ENCODE measurements at regions not wholly inside any gene's neighbourhood (a gene's known extent, or its start where the extent isn't known, plus 50 kb on each side); places are given as distances from the start of the nearest gene placed in this dataset.
A peak's percentile ranks its signal among the peaks of the same experiment; 100 is the strongest.
"Not testable (repeated sequence)": the region's sequence is repeated elsewhere in the genome, so short reads cannot be mapped to it uniquely, and the experiment has no call there.

DNA sequence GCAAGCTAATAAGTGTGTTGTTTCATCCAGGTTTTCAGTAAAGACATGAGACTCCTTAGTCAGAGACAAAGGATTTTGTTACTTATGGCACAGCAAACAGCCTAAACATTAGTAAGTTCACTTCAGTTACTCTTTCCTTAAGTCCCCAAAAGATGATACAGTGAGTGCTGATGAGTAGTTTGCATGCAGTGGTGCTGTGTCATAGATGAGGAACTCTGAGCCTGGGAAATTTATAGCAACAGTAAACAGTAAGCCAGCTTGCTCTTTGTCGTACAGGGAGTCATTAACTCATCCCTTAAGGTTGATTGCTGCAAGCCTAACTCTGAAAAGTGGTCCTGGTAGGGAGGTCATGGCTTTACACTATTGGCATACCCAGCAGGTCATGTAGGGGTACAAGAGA is 208.6 kb upstream of the OR4E1 start:
- DNase-seq: no peak

GRCh38 chr14:21880918-21881317 is 207.3 kb upstream of the OR4E1 start:
- no peak for DNase-seq

DNA sequence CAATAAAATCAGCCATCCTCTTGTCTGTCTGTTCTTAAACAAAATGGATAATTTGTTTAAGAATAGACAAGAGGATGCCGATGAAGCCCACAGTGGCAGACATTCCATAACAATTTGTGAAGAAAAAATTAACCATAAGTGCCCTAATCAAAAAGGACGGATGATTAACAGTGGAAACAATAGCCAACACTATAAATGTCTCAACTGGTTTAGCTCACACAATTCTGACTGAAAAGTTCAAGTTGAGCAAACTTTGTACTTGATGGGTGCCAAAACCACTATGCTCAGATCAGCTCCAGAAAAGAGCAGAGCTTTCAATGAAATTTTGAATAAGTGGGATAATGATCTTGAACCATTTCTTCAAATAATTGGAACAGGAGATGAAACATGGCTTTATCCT is 202.2 kb upstream of the OR4E1 start:
- DNase-seq: no peak

GRCh38 chr14:21874946-21875345 is 201.3 kb upstream of the OR4E1 start:
- DNase-seq: no peak

- no peak for DNase-seq
Measured at GRCh38 chr14:21874167-21874566, 200.5 kb upstream of the OR4E1 start.

DNA sequence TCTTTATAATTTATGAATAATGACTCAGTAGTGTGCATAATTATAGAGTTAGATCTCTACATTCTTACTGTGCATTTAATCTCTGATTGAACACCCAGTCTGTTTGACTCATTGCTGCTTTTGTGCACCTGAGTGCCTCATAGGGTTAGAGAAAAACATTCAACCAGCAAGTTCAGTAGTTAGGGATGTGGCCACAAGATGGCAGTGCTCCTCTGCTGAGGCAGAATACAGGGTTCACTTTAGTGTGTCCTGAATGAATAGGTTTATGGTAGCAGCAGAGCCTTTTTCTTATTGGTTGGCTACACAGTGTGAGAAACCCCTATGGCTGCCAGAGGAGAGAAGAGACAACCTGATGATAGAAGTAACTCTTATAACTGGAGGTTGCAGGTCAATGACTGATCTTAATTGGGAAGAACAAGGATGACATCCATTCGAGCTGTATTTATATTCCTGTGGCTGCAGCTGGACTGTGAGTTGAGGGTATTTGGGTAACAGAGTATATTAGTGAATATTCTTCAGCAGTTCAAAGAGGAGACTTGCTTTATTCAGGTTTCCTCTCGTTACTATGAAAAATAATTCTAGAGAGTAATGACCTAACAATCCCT is 194.9 kb upstream of the OR4E1 start:
- DNase-seq: peak; percentile 17

DNA sequence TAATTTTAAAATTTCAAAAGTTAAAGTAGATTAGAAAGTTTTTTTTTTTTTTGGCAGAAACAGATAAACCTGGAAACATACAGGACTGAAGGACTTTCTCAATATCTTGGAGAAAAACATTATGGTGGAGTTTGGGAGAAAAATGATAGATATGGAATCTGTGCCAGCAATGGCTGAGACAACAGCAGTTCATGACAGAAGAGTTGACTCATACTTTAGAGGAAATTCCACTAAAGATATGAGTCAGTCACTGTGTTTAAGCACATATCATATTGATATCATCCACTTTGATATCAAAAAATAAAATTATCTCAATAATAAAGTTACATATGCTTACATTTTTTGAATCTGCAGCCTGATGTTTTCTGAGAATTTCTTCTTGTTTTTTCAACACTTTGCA is 193.9 kb upstream of the OR4E1 start:
- DNase-seq: no peak

GRCh38 chr14:21866479-21866878 is 192.9 kb upstream of the OR4E1 start:
- no peak for DNase-seq

- no peak for DNase-seq
Measured at GRCh38 chr14:21863289-21863688, 189.7 kb upstream of the OR4E1 start.

- DNase-seq: no peak
Measured at GRCh38 chr14:21861153-21861552, 187.5 kb upstream of the OR4E1 start.

DNA sequence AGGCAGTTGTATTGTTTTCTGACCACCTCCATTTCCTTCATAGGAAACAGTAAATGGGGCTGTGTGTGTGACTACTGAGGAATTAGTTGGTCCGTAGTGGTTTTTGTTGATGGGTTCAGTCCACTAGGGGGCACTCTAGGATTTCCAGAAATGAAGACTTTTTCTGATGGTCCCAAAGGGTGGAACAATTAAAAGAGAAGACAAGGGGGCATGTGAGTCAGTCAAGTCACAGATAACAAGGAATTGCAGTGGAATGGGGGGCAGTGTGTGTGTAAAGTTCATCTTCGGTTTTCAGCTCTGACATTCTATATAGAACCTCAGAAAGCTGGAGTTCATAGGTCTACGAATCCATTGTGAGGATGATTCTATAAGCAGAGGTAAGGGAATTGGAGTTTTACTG is 186.6 kb upstream of the OR4E1 start:
- DNase-seq: no peak

DNA sequence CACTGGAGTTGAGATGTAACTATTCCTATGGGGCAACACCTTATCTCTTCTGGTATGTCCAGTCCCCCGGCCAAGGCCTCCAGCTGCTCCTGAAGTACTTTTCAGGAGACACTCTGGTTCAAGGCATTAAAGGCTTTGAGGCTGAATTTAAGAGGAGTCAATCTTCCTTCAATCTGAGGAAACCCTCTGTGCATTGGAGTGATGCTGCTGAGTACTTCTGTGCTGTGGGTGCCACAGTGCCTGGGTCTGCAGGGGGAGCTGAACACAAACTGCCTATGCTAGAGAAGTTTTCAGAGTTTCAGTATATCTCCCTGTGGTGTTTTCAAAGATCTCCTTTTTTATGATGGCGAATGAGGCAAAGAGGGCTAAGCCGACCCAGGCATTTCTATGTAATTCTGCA is 179.2 kb upstream of the OR4E1 start:
- no peak for DNase-seq

DNA sequence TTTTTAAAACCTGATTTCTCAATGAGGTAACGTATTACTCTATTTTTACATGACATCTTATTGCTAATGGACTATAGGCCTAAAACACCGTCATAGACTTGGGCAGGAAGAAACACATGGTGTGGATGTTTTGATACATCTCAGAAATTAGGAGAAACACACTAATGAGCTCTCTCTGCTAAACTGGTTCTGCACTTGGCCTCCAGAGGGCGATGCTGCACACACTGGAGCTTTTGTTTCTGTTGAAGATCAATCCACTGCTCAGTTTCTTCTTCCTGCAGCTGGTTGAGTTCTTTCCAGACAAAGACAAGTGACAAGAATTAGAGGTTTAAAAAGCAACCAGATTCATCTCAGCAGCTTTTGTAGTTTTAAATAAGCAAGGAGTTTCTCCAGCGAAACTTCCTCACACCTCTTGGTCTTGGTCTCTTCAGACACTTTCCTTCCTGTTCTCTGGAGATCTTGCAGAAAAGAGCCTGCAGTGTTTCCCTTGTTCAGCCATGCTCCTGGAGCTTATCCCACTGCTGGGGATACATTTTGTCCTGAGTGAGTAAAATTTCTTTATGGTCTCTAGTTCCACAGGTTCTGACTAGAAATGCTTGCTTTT is 178.5 kb upstream of the OR4E1 start:
- DNase-seq: peak; percentile 8

DNA sequence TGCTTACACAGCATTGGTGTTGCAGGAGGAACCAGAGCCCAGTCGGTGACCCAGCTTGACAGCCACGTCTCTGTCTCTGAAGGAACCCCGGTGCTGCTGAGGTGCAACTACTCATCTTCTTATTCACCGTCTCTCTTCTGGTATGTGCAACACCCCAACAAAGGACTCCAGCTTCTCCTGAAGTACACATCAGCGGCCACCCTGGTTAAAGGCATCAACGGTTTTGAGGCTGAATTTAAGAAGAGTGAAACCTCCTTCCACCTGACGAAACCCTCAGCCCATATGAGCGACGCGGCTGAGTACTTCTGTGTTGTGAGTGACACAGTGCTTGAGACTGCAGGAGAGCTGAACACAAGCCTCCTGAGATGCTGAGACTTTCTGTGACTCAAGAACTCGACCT is 173.3 kb upstream of the OR4E1 start:
- DNase-seq: not testable (repeated sequence)

GRCh38 chr14:21846227-21846885 is 172.7 kb upstream of the OR4E1 start:
- DNase-seq: no peak

DNA sequence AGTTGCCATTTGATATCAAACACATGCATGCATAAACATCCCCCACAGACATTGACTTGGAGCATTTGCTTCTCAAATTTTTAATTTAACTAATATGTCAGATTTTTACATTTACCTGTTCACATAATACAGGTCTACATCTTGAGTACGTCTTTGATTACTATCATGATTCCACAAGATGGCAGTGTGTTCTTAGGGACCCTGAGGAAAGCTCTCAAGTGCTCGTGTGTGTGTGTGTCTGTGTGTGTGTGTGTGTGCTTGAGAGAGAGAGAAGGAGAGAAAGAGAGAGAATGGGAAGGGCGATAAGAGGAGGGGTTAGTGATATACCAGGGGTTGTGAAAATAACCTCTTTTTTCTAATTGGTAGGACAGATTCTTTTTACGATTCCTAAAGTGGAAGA is 167.1 kb upstream of the OR4E1 start:
- no peak for DNase-seq

GRCh38 chr14:21833836-21834235 is 160.2 kb upstream of the OR4E1 start:
- DNase-seq: no peak

- no peak for DNase-seq
Measured at GRCh38 chr14:21825845-21826244, 152.2 kb upstream of the OR4E1 start.

DNA sequence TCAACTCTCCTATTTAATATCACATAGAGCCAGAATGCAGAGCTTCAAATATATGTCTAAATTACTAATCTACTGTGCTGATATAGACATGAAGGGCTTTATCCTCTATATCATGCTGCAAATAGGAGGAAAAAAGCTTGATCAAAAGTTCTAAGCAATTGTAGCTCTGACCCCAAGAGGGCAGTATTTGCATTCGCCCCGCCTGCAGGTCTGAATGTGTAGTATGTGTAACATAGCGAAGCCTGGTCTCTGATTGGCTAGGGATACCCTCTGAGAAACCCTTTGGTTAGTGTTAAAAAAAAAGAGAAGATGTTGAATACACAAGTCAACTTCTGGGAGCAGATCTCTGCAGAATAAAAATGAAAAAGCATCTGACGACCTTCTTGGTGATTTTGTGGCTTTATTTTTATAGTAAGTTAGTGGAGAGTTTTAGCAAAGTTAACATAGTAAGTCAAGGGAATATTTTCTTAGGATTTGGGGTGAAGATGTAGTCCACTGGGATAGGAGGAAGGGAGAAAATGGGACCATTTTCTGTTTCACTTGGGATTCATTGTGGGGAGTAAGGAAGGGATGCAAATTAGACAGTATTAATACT is 151.6 kb upstream of the OR4E1 start:
- DNase-seq: no peak

GRCh38 chr14:21822109-21822508 is 148.5 kb upstream of the OR4E1 start:
- DNase-seq: no peak

DNA sequence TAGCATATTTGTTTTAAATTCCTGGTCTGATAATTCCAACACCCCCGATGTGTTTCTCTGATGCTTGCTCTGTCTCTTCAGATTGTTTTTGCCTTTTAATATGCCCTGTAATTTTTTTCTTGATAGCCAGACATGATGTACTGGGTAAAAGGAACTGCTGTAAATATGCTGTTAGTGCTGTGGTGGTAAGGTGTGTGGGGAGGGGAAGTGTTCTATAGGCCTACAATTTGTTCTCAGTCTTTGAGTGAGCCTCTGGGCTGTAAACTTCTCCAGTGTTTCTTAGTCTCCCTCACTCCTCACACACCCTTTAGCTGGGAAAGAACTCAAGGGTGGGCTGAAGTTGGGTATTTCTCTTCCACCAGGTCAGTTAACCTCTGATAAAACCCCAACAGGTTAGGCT is 147.0 kb upstream of the OR4E1 start:
- DNase-seq: no peak

GRCh38 chr14:21819891-21820290 is 146.3 kb upstream of the OR4E1 start:
- DNase-seq: not testable (repeated sequence)

GRCh38 chr14:21817010-21817409 is 143.4 kb upstream of the OR4E1 start:
- DNase-seq: not testable (repeated sequence)

DNA sequence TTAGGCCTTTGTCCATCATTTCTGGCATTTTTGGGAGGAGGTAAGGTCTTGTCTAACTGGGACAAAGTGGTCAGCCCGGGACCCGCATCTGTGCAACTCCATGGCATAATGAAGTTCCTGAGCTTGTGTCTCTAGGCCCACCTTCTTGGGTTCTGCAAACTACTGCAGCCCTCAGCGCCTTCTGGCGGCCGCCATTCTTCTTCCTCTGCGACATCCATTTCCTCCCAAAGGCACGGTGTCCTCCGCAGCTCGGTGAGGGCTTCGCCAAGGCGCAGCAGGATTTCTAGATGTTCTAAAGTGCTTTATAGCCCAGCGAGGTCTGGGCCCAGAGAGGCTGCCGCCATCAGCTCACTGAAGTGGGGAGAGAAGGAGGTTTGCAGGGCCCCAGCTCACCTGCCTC is 134.4 kb upstream of the OR4E1 start:
- DNase-seq: no peak

Data from right kidney (tissue), 1 donor.